ENCODE measurements at regions not wholly inside any gene's neighbourhood (a gene's known extent, or its start where the extent isn't known, plus 50 kb on each side); places are given as distances from the start of the nearest gene placed in this dataset.

- Histone ChIP-seq H3K27me3 (no peaks in the 10 kb centered on the region), H3K9me3 (no peaks in the 10 kb centered on the region), H3K4me3 (no peak overlapping the region), H3K4me1 (peaks cover 14% of the 10 kb centered on the region), H3K36me3 (no peaks in the 10 kb centered on the region), H3K27ac (no peak overlapping the region)
- DNase-seq (ENCODE audit: low spot score in 2 of 2) = no peak
- WGBS = 68% methylated on average over 3 of the region's 3 CpGs
- TF ChIP-seq POLR2AphosphoS5 (IDR thresholded peaks at IDR 0.05) (no peak), CTCF (IDR thresholded peaks at IDR 0.05) (no peak), EP300 (IDR thresholded peaks at IDR 0.05) (no peak), POLR2A (IDR thresholded peaks at IDR 0.05) (no peak)
Observed at GRCh38 chr20:40503119-40503518, 185.9 kb downstream of the MAFB start.

GRCh38 chr20:40502576-40502975, 186.5 kb downstream of the MAFB start:
- H3K4me1 ChIP-seq = peaks cover 14% of the 10 kb centered on the region
- no peaks in the 10 kb centered on the region for H3K9me3 ChIP-seq
- TF ChIP-seq EP300 (IDR thresholded peaks at IDR 0.05) = no peak
- TF ChIP-seq CTCF (IDR thresholded peaks at IDR 0.05) = no peak
- TF ChIP-seq POLR2AphosphoS5 (IDR thresholded peaks at IDR 0.05) = no peak
- no peak for TF ChIP-seq POLR2A (IDR thresholded peaks at IDR 0.05)
- no peak overlapping the region for H3K4me3 ChIP-seq
- no peak for DNase-seq (ENCODE audit: low spot score in 2 of 2)
- WGBS = 88% methylated on average over 8 of the region's 8 CpGs
- no peak overlapping the region for H3K27ac ChIP-seq
- no peaks in the 10 kb centered on the region for H3K36me3 ChIP-seq
- no peaks in the 10 kb centered on the region for H3K27me3 ChIP-seq

GRCh38 chr20:40499391-40499790, 189.6 kb downstream of the MAFB start:
- Histone ChIP-seq H3K27ac (peak overlapping the region; percentile 31), H3K4me1 (peaks cover 4% of the 10 kb centered on the region), H3K4me3 (no peak overlapping the region), H3K27me3 (no peaks in the 10 kb centered on the region), H3K9me3 (no peaks in the 10 kb centered on the region), H3K36me3 (no peaks in the 10 kb centered on the region)
- DNase-seq (ENCODE audit: low spot score in 2 of 2) = no peak
- TF ChIP-seq EP300 (IDR thresholded peaks at IDR 0.05) (no peak), CTCF (IDR thresholded peaks at IDR 0.05) (no peak), POLR2A (IDR thresholded peaks at IDR 0.05) (no peak), POLR2AphosphoS5 (IDR thresholded peaks at IDR 0.05) (no peak)
- 89% methylated on average over 2 of the region's 2 CpGs for WGBS

GRCh38 chr20:40497899-40498691, 190.9 kb downstream of the MAFB start:
- H3K27ac ChIP-seq = no peak overlapping the region
- no peaks in the 10 kb centered on the region for H3K9me3 ChIP-seq
- 56% methylated on average over 4 of the region's 4 CpGs for WGBS
- H3K27me3 ChIP-seq = no peaks in the 10 kb centered on the region
- no peak for TF ChIP-seq EP300 (IDR thresholded peaks at IDR 0.05)
- no peak for TF ChIP-seq CTCF (IDR thresholded peaks at IDR 0.05)
- no peak for TF ChIP-seq POLR2A (IDR thresholded peaks at IDR 0.05)
- TF ChIP-seq POLR2AphosphoS5 (IDR thresholded peaks at IDR 0.05) = peak in 1 of 3 donors; percentile 21
- H3K4me1 ChIP-seq = peaks cover 2% of the 10 kb centered on the region
- peak; percentile 75 to 83 for DNase-seq (ENCODE audit: low spot score in 2 of 2)
- H3K36me3 ChIP-seq = no peaks in the 10 kb centered on the region
- H3K4me3 ChIP-seq = no peak overlapping the region

- H3K9me3 ChIP-seq = no peaks in the 10 kb centered on the region
- WGBS = 91% methylated on average over 4 of the region's 4 CpGs
- no peak overlapping the region for H3K27ac ChIP-seq
- no peak overlapping the region for H3K4me3 ChIP-seq
- TF ChIP-seq POLR2AphosphoS5 (IDR thresholded peaks at IDR 0.05) (no peak), EP300 (IDR thresholded peaks at IDR 0.05) (no peak), CTCF (IDR thresholded peaks at IDR 0.05) (no peak), POLR2A (IDR thresholded peaks at IDR 0.05) (no peak)
- H3K4me1 ChIP-seq = no peaks in the 10 kb centered on the region
- no peaks in the 10 kb centered on the region for H3K27me3 ChIP-seq
- no peak for DNase-seq (ENCODE audit: low spot score in 2 of 2)
- H3K36me3 ChIP-seq = no peaks in the 10 kb centered on the region
Observed at GRCh38 chr20:40495956-40496355, 193.1 kb downstream of the MAFB start.
